Sigmoid colon (tissue), 4 donors: ENCODE measurements at regions not wholly inside any gene's neighbourhood (a gene's known extent, or its start where the extent isn't known, plus 50 kb on each side); places are given as distances from the start of the nearest gene placed in this dataset.

Source experiments
- POLR2AphosphoS5 ChIP-seq, 4 donors: sonication (generic); formaldehyde crosslinking; IDR thresholded peaks; one replicate each; pipeline ENCODE4 v1.6.1; 2017; ENCODE audit warnings: antibody characterized with exemption in 4 of 4
- TF ChIP-seq, protein P1 (sequence below), 4 experiments: fragments of 450-650 bp in 3 of 4; fragments of 200-600 bp in 1 of 4; IDR thresholded peaks; one replicate each; pipeline ENCODE4 v1.5.1; 2016 to 2019; ENCODE audit warnings: antibody characterized with exemption in 4 of 4, mild to moderate bottlenecking in 3 of 4, moderate library complexity in 2 of 4

DNA sequence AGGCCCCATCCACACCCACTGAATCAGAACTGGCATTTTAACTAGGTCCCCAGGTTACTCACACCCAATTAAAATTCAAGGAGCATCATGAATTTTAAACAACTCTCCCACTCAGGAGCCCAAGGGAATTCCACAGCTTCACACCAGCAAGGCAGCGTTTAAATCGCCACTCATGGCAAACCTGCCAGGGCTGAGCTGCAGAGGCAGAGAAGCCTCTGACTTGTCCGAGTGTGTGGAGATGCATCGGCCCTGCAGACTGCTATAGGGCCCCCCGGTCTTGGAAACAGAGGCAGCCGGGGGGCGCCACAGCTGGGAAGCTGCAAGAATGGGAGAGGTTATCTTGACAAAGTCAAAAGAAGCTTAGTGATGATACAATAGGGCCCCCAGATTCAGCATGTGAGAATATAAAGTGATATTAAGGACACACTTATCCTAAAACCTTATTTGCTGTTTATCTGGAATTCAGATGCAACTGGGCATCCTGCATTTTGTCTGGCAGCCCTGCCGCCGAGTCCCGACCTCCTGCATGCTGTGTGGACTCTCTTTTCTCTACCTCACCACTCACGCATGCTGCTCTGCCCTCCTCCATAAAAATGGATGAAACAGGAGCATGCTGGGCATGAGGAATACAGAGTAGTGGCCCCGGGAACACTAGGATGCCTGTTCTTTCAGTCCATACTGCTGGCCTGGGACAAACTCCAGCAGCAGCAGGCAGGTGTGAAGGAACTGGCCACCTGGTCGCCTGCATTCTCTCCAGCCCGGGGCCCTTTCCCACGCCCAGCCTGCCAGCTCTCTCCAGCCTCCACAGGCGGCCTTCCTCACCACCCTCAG lies 126.1 kb downstream of the PXDC1 start:
- TF ChIP-seq, protein P1, sequence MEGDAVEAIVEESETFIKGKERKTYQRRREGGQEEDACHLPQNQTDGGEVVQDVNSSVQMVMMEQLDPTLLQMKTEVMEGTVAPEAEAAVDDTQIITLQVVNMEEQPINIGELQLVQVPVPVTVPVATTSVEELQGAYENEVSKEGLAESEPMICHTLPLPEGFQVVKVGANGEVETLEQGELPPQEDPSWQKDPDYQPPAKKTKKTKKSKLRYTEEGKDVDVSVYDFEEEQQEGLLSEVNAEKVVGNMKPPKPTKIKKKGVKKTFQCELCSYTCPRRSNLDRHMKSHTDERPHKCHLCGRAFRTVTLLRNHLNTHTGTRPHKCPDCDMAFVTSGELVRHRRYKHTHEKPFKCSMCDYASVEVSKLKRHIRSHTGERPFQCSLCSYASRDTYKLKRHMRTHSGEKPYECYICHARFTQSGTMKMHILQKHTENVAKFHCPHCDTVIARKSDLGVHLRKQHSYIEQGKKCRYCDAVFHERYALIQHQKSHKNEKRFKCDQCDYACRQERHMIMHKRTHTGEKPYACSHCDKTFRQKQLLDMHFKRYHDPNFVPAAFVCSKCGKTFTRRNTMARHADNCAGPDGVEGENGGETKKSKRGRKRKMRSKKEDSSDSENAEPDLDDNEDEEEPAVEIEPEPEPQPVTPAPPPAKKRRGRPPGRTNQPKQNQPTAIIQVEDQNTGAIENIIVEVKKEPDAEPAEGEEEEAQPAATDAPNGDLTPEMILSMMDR (IDR thresholded peaks at IDR 0.05) = no peak
- no peak for TF ChIP-seq POLR2AphosphoS5 (IDR thresholded peaks at IDR 0.05)
